ENCODE measurements at regions not wholly inside any gene's neighbourhood (a gene's known extent, or its start where the extent isn't known, plus 50 kb on each side); places are given as distances from the start of the nearest gene placed in this dataset.

- Histone ChIP-seq H3K4me3 (ENCODE audit: low read length in 3 of 3) (no peak overlapping the region), H3K36me3 (ENCODE audit: control insufficient read depth in 2 of 3, insufficient read depth in 3 of 3, low read length in 3 of 3) (no peaks in the 10 kb centered on the region), H3K9me3 (ENCODE audit: control insufficient read depth in 2 of 3, insufficient read depth in 1 of 3, low read length in 3 of 3) (peaks cover 0 to 2% (median 0%) of the 10 kb centered on the region in 3 donors), H3K27me3 (ENCODE audit: control insufficient read depth, insufficient read depth, low read length) (no peaks in the 10 kb centered on the region), H3K9ac (ENCODE audit: low read length in 3 of 3) (no peak overlapping the region), H3K27ac (ENCODE audit: low read depth in 2 of 2, low read length in 2 of 2) (no peak overlapping the region), H3K4me1 (ENCODE audit: control insufficient read depth in 2 of 3, insufficient read depth in 2 of 3, low read depth in 1 of 3, low read length in 3 of 3) (no peaks in the 10 kb centered on the region)
- no peak for DNase-seq
- intact Hi-C loops (cut with DNase I): no loop called here
- no peak for TF ChIP-seq CTCF (IDR thresholded peaks at IDR 0.05; ENCODE audit: borderline replicate concordance, extremely low read depth, insufficient read depth)
- no peak for FAIRE-seq
These were observed 365.0 kb upstream of the CELF4 start for GRCh38 chr18:37930640-37931039.

DNA sequence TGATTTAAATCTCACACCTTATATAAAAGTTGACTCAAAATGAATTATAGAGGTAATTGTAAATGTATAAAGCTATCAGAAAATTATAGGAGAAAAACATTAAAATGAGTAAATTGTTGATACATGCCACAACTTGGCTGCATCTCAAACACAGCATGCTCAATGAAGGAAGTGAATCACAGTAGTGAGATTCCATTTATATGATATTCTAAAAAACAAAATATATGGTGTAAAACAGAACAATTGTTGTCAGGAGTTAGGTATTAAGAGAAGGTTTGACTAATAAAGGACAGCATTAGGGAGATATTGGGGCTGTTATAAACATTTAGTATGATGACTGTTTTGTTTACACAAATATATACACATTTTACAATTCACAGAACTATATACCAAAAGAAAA is 356.6 kb upstream of the CELF4 start:
- Histone ChIP-seq H3K9me3 (ENCODE audit: control insufficient read depth in 2 of 3, insufficient read depth in 1 of 3, low read length in 3 of 3) (no peaks in the 10 kb centered on the region), H3K27me3 (ENCODE audit: control insufficient read depth, insufficient read depth, low read length) (no peaks in the 10 kb centered on the region), H3K4me3 (ENCODE audit: low read length in 3 of 3) (no peak overlapping the region), H3K9ac (ENCODE audit: low read length in 3 of 3) (no peak overlapping the region), H3K36me3 (ENCODE audit: control insufficient read depth in 2 of 3, insufficient read depth in 3 of 3, low read length in 3 of 3) (no peaks in the 10 kb centered on the region), H3K27ac (ENCODE audit: low read depth in 2 of 2, low read length in 2 of 2) (no peak overlapping the region), H3K4me1 (ENCODE audit: control insufficient read depth in 2 of 3, insufficient read depth in 2 of 3, low read depth in 1 of 3, low read length in 3 of 3) (no peaks in the 10 kb centered on the region)
- no peak for DNase-seq
- intact Hi-C loops (cut with DNase I): no loop called here
- no peak for FAIRE-seq
- no peak for TF ChIP-seq CTCF (IDR thresholded peaks at IDR 0.05; ENCODE audit: borderline replicate concordance, extremely low read depth, insufficient read depth)

GRCh38 chr18:37920865-37921264 is 355.3 kb upstream of the CELF4 start:
- Histone ChIP-seq H3K27ac (ENCODE audit: low read depth in 2 of 2, low read length in 2 of 2) (no peak overlapping the region), H3K4me1 (ENCODE audit: control insufficient read depth in 2 of 3, insufficient read depth in 2 of 3, low read depth in 1 of 3, low read length in 3 of 3) (no peaks in the 10 kb centered on the region), H3K9ac (ENCODE audit: low read length in 3 of 3) (no peak overlapping the region), H3K36me3 (ENCODE audit: control insufficient read depth in 2 of 3, insufficient read depth in 3 of 3, low read length in 3 of 3) (no peaks in the 10 kb centered on the region), H3K27me3 (ENCODE audit: control insufficient read depth, insufficient read depth, low read length) (no peaks in the 10 kb centered on the region), H3K4me3 (ENCODE audit: low read length in 3 of 3) (no peak overlapping the region), H3K9me3 (ENCODE audit: control insufficient read depth in 2 of 3, insufficient read depth in 1 of 3, low read length in 3 of 3) (no peaks in the 10 kb centered on the region)
- DNase-seq: no peak
- no peak for TF ChIP-seq CTCF (IDR thresholded peaks at IDR 0.05; ENCODE audit: borderline replicate concordance, extremely low read depth, insufficient read depth)
- no peak for FAIRE-seq
- intact Hi-C loops (cut with DNase I): no loop called here

DNA sequence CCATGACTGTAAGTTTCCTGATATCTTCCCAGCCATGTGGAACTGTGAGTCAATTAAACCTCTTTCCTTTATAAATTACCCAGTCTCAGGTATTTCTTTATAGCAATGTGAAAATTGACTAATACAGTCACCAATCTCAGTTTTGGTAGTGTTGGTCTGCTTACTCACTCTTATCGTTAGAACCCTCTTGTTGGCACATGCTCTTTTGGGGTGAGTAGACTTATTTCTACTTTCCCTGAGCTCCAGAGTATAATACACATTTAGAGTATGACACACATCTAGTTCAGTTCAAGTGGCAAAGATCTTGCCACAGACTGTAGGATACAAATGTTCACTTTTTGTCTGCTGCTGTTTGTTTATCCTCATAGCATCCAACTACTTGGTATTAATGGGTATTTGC is 347.5 kb upstream of the CELF4 start:
- TF ChIP-seq CTCF (IDR thresholded peaks at IDR 0.05; ENCODE audit: borderline replicate concordance, extremely low read depth, insufficient read depth): no peak
- H3K9me3 ChIP-seq (ENCODE audit: control insufficient read depth in 2 of 3, insufficient read depth in 1 of 3, low read length in 3 of 3): no peaks in the 10 kb centered on the region
- DNase-seq (no peak), FAIRE-seq (no peak)
- H3K4me3 ChIP-seq (ENCODE audit: low read length in 3 of 3): no peak overlapping the region
- H3K27ac ChIP-seq (ENCODE audit: low read depth in 2 of 2, low read length in 2 of 2): no peak overlapping the region
- no peaks in the 10 kb centered on the region for H3K36me3 ChIP-seq (ENCODE audit: control insufficient read depth in 2 of 3, insufficient read depth in 3 of 3, low read length in 3 of 3)
- H3K4me1 ChIP-seq (ENCODE audit: control insufficient read depth in 2 of 3, insufficient read depth in 2 of 3, low read depth in 1 of 3, low read length in 3 of 3): no peaks in the 10 kb centered on the region
- H3K27me3 ChIP-seq (ENCODE audit: control insufficient read depth, insufficient read depth, low read length): no peaks in the 10 kb centered on the region
- H3K9ac ChIP-seq (ENCODE audit: low read length in 3 of 3): no peak overlapping the region
- intact Hi-C loops (cut with DNase I): no loop called here
